HG02678 (cell line): ENCODE measurements at regions not wholly inside any gene's neighbourhood (a gene's known extent, or its start where the extent isn't known, plus 50 kb on each side); places are given as distances from the start of the nearest gene placed in this dataset.

Experiments used
- ATAC-seq: cut with Tn5 transposase; IDR thresholded peaks from one replicate; pipeline ENCODE4 v1.9.1; 2021; ENCODE audit warnings: mild to moderate bottlenecking, moderate library complexity; ENCODE audit not compliant: unreplicated experiment

DNA sequence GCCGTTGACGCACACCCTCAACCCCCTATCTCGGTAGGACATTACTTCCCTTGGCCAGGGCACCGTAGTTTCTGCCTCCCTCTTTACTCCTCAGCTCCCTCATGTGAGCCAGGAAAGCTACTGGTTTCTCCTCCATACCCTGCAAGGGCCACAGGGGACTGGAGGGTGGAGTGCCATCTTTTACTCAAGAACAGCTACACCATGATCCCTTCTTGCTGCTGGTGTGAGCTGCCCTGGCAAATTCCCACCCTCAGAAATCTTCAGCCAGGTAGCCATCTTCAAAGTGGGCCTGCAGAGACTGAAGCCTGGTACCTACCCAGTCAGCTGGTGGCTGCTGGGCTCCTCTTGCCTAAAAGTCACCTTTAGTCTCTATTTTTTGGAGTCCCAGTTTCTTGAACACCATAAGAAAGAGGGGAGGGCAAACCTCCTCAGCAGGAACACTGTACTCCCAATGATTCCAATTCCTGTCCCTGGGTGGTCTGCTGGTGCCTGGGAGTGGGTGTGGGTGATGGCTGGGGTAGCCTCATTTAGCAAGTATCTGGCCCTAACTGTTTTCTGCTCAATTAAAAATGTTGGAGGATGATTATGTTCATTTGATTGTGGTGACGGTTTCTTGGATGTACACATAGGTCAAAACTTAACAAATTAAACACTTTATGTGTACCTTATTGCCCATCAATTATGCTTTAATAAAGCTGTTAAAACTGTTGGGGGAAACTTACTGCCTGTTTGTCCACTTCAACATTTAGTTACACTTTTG, 105.0 kb upstream of the NPY start:
- ATAC-seq: no peak

DNA sequence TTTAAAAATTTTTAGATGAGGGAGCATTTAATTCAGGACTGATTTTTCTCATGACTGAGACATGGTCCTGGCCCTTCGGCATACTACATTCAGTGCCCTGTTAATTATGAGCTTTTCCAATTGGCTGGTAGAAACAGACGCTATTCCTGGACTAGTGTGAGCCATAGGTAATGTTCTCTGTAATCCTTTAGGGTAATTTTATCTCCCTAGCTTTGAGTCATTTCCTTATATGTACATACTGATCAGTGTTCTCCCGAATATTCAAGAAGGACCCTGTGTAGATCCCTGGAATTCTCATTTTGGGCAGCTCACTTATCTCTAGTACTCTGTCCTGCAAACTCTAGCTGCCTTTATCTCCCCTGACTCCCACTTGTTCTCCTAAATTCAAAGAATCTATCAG, 92.6 kb upstream of the NPY start:
- ATAC-seq: no peak

DNA sequence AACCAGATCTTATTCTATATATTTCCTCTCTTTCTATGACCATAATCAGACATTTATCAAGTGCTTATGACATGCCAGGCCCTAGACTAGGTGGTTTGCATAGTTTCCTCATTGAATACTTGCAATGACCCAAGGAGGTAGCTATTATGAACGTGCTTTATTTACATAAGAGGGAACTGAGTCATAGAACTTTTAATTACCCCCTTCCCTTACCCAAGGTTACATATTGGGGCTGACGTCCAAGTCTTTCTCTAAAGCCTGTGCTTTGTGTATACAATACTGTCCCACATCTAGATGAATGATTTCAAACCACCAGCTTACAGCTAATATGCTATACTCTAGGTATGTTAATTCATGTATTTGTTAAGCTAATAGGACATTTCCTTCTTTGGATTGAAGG, 91.9 kb upstream of the NPY start:
- no peak for ATAC-seq

DNA sequence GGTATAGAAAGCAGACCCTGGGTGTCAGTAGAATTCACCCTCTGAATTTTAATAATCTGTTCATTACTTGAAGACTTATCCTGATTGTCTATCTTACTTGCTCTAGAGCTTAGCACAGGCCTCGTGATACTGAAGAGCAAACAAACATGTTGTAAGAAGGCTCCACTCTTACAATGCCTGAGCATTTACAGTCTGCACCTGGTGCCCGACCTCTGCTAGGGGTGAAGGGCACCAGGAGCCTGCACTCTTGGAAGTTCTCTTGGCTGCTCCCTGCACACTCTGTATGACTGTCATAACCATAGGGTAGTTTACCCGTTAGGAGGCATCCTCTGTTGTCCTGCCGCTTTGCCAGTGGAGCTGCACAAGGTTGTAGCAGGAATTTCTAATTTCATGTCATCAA, 91.3 kb upstream of the NPY start:
- ATAC-seq: no peak

DNA sequence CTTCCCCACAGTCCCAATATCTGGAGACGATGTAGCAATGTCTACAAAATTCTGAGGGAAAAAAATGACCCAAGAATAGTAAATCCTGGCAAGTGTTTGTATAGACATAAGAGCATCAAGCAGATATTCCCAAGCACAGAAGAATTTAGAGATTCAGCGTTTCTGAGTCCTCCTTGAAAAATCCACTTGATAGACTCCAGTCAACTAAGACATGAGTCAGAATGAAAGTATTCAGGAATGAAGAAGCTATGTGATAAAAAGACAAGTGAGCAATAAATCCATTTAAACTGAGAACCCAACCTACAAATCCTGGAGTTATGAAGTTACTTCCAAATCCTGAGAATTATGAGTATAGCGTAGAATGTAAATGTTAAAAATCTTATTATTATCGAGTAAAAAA, 86.1 kb upstream of the NPY start:
- ATAC-seq: no peak

DNA sequence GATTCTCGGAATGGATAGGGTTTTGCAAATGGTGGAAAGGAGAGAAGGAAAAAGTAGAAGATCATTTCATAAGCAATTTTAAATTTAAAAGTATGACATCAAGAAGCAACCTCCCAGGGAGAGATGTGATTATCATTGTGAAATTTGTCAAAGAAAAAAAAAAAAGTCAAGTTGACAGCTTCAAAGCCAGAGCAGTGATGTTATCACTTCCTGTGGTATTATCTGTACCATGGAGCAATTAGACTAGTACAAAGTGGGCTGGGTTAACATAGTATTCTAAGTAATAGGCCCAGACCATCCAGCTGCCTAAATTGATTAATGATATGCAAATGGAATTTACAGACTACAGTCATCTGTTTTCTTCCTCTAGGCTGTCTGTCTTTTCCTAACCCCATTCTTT, 84.0 kb upstream of the NPY start:
- ATAC-seq: no peak

DNA sequence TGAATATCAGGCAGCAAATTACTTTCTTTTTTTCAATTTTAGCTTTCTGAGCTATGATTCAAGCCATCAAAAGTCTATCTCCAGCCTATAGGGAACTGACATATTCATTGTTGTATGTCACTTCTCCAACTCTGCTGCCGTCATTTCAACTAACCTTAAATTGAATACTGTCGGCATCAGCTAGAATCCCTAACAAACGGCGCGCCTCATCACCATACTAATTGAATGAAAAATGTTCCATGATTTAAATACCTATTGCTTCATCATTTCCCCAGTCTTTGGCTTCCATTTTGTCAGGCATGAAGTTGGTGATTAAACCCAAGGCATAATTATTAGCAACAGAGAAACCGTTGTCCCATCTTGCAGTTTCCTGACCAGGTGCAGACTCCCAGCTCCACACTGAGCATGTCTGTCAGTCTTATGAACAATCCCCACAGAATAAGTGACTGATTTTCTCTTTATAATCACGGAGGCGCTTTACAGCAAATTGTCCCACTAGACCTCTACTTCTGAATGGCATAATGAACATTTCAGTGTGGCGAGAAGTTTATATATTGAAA, 83.5 kb upstream of the NPY start:
- ATAC-seq: no peak

DNA sequence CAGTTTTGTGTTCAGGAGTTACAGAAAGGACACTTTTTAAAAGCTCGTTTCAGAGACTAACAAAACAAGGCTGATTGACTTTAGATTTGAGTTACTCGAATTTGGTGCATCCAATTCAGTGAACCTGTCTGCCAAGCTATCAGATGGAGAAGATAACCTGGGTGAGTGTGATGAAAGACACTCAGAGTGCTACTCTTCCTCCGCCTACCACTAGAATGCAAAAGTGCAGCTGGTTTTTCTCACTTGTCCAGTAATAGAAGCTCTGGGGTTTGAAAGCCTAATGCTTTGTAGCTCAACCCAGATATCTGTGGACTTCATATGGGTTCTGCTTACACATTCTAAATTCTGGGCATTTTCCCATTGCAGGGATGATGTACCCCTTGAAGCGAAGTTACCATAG, 82.8 kb upstream of the NPY start:
- no peak for ATAC-seq

DNA sequence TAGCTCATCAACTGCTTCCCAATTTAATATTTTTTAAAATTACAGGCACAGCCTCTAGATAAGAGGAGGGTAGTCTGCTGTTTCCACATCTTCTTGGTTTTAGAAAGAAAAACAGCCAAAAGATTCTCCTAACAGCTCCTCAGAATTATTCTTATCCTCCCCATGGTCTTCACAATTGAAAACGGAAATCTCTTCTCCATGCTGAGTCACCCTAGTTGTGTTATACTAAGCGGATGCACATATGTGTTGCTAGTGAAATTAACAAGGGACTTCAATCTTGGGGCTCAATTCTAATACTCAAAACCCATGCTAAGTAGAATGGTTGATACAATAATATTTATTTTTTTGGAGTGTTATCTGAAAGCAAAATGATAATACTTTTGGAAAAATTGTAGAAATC, 71.9 kb upstream of the NPY start:
- ATAC-seq: no peak

DNA sequence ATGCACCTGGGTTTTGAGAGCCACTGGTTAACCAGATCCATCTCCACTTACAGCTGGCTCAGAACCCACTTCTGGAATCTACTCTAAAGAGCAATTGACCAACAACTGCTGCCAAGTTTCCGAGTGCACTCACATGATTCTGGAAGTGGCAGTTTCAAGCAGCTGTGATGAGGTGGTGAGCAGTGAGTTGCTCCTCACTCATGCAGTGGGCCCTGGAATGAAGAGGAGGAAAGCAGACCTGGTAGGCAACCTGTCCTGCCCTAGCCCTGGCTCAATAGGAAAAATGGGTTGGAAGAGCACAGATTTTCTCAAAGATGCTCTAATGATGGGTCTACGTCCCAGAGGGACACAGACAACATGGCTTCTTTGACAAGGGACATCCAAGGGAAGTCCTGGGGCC, 70.7 kb upstream of the NPY start:
- no peak for ATAC-seq

DNA sequence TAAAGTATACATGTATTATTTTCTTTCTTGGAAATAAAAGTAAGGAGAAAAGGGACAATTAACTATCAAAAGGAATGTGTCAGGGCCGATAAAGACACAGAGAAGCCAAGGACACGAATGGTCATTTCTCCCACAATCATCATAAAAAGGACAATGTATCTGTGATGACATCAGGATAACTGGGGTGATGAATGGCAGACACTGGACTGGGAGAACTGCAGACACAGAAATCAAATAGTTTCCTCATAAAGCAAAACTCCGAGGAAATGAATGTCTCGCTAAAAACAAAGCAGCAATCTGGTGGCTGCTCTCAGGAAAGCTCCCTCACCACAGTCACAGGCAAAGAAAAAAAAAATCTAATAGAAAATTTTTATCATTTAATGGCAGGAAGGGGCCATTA, 69.3 kb upstream of the NPY start:
- no peak for ATAC-seq

DNA sequence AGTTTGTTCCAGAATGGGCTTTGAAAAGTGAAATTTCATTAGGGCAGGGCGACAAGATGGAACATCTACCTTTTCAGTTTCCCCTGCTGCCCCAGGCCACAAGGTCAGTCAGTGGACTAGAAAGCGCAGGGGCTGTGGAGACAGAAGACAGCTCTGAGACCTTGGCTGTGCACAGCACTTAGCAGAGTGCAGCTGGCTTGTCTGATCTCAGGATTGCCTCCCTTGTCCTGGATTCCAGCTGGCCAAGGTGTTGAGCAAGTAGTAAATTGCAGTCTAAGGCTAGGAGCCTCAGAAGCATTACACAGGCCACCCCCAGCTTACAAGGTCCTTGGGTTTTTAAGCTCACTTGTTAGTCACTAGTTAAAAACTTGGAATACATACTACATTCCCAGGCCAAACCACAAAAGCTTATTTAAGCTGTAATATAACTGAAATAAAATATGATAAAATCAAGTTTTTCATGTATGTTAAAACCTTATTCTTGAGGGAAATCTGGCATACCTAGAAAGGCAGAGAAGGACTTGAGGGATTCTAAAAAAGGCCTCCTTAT, 67.3 kb upstream of the NPY start:
- no peak for ATAC-seq

DNA sequence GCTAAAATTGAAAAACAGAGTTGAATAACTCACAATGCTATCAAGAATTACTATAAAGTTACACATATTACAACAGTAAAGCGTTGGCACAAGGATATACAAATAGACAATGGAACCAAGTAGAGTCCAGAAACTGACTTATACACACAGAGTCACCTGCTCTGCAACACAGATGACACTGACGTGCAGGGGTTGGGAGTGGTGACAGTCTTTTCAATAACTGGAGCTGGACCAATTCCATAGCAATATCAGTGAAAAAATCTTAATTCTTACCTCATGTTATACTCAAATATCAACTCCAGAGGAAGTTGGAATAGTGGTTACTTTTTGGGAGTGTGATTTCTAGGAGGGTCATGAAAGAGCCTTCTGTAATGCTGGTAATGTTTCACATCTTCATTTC, 62.5 kb upstream of the NPY start:
- ATAC-seq: no peak

DNA sequence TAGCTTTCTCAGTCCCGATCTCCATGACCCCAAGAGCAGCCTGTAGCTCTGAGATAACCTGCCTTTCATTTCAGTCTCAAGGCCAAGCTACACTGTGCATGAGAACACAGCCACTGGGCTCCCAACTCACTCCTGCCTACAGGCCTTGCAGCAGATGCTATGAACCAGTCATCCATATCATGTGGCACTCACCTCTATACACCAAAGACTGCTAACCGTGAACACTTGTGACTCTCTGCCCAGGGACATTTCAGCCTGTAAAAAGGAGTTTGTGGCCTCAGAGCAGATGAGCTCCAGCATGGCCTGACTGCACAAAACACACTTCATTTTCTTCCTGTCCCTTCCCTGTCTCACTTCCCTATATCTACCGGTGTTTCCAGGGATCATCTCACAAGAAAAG, 56.9 kb upstream of the NPY start:
- ATAC-seq: peak; percentile 47

DNA sequence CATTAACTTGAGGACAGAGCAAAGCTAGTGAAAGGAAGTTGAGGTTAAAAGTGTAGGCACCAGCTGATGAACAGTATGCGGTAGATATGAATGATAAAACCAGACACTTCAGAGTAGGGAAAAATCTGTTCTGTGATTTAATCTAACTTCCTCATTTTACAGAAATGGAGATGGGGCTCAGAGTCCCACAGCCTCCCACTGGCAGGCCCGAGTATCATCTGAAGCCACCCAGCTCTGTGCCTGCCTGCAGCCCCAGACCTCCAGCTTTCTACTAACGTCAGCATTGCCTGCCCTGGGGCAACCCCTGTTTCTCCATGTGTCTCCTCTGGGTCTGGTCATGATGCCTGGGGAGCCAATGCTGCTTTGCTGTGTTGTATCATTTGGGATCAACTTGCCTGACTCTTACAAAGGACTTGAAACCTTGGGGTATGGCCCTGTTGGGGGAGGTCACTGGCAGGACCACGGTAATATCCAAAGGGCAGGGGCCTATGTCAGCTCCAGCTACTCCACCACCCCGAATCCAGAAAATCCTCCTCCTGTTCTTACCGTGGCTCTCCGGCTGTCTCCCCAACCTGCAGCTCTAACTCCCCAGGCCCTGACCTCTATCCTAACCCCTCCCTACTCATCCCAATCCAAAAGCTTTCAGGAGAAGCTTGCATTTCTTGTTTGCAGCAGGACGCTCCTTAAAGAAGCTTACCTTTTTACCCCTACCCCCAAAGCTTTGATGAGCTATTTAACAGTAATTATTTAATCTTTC, 56.2 kb upstream of the NPY start:
- ATAC-seq: peak; percentile 91

DNA sequence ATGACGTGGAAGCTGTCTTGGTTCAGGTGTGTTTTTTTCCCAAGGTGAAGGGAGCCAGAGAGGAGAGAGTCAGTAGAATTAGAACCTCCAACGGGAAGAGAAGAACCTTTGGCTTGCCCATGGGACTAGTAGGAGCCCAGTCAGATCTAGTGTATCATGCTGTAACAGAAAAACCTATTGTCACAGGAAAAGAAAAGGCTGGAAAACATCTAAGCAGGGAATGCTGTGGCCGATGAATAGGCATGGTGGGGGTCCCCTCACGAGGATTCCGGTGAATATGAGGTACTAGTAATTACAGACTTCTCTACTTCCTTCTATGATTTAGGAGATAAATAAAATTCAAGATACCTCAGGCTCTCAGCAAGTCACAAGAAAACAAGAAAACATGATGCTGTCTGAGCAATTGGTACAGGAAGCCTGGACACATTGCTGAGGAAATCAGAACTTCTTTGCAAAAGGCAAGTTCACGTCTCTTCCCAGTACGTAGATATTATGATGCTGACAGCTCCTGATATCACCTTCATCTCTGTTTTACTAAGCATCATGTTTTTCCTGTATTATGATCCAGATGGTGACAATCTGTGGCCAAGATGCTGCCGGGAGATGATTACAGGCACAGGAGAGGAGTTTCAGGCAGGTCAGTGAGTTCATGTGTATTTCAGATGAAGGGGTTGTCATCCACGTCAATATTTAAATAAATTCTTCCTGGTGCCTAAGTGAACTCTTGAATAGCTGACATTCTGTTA, 54.3 kb upstream of the NPY start:
- no peak for ATAC-seq

DNA sequence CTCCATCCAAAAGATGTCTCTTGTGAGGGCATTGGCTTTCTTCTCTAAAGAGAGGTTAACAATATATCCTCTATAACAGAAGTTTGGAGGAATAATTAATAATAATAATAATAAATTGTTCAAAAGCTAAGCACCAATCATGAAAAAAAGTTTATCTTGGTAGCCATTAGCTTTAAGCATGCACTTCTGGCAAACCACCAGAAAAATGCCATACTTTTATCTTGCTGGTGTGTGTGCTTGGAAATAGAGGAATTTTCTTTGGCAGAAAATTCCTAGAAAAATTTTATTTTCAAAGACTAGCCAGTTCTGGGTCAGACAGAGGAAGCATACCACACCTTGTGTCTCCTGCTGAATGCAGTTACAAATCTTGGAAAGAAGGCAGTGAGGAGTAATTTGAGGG, 52.5 kb upstream of the NPY start:
- ATAC-seq: no peak

DNA sequence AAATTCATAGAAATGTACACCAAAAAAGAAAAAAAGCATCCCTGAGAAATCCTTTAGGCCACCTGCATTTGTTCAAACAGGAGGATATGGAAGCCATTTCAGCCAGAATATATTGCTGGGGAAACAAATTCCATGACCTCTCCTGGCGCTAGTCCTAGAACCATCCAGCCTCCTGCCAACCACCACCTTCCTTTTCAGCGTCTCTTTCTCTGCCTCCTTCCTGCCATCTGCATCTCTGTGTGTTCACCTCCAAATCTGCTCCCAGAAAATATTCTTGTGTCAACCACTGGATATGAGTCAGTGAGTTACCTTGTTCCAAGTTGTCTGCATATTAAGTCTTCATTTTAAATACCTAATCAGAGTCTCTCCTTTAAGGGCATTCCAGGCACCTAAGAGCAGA, 50.6 kb upstream of the NPY start:
- no peak for ATAC-seq
